SK-N-SH treated with all-trans-retinoic acid at 6 μM for 48 hours (cell line): ENCODE measurements at regions not wholly inside any gene's neighbourhood (a gene's known extent, or its start where the extent isn't known, plus 50 kb on each side); places are given as distances from the start of the nearest gene placed in this dataset.
"Not testable (repeated sequence)": the region's sequence is repeated elsewhere in the genome, so short reads cannot be mapped to it uniquely, and the experiment has no call there.

Experiments
- ATAC-seq: fragments of 200-7000 bp; cut with Tn5 transposase; 3 replicates; pipeline ENCODE4 v1.9.1; 2020; ENCODE audit warnings: mild to moderate bottlenecking, moderate library complexity
- ARNTL ChIP-seq: fragments of 450-650 bp; formaldehyde crosslinking; IDR thresholded peaks from 2 replicates; pipeline ENCODE4 v1.5.0; 2020; ENCODE audit warnings: low read depth, mild to moderate bottlenecking, moderate library complexity, borderline replicate concordance
- BACH2 ChIP-seq: fragments of 250-450 bp; sonication (Bioruptor Pico); IDR thresholded peaks from 2 replicates; pipeline ENCODE4 v1.9.0; 2021; ENCODE audit warnings: mild to moderate bottlenecking, borderline replicate concordance
- CSDC2 ChIP-seq: fragments of 250-450 bp; sonication (Bioruptor Pico); IDR thresholded peaks from 2 replicates; pipeline ENCODE4 v1.5.0; 2020; ENCODE audit warnings: mild to moderate bottlenecking, moderate library complexity
- CSRNP3 ChIP-seq: fragments of 250-450 bp; sonication (Bioruptor Pico); IDR thresholded peaks from 2 replicates; pipeline ENCODE4 v1.5.1; 2021; ENCODE audit warnings: mild to moderate bottlenecking, moderate library complexity
- ESRRG ChIP-seq: fragments of 250-450 bp; sonication (Bioruptor Pico); IDR thresholded peaks from 2 replicates; pipeline ENCODE4 v1.6.1; 2021; ENCODE audit warnings: mild to moderate bottlenecking
- GLIS3 ChIP-seq: fragments of 250-450 bp; sonication (Bioruptor Pico); IDR thresholded peaks from 2 replicates; pipeline ENCODE4 v1.5.0; 2020; ENCODE audit warnings: mild to moderate bottlenecking, moderate library complexity
- ISL1 ChIP-seq: fragments of 250-450 bp; sonication (Bioruptor Pico); IDR thresholded peaks from 2 replicates; pipeline ENCODE4 v2.1.2; 2022; ENCODE audit warnings: mild to moderate bottlenecking, moderate library complexity
- OSR1 ChIP-seq: fragments of 250-450 bp; sonication (Bioruptor Pico); IDR thresholded peaks from 2 replicates; pipeline ENCODE4 v1.8.0; 2022; ENCODE audit warnings: moderate library complexity, mild to moderate bottlenecking, inconsistent platforms
- PPARA ChIP-seq: fragments of 250-450 bp; sonication (Bioruptor Pico); IDR thresholded peaks from 2 replicates; pipeline ENCODE4 v1.5.0; 2020; ENCODE audit warnings: mild to moderate bottlenecking, borderline replicate concordance
- RARB ChIP-seq: fragments of 250-450 bp; sonication (Bioruptor Pico); IDR thresholded peaks from 2 replicates; pipeline ENCODE4 v1.8.0; 2021; ENCODE audit warnings: mild to moderate bottlenecking, moderate library complexity
- SNAI2 ChIP-seq: fragments of 250-450 bp; sonication (Bioruptor Pico); IDR thresholded peaks from 2 replicates; pipeline ENCODE4 v1.5.0; 2020; ENCODE audit warnings: mild to moderate bottlenecking, moderate library complexity
- TCF4 ChIP-seq: fragments of 250-450 bp; sonication (Bioruptor Pico); IDR thresholded peaks from 2 replicates; pipeline ENCODE4 v1.8.0; 2021; ENCODE audit warnings: mild to moderate bottlenecking, moderate library complexity, borderline replicate concordance
- TOX ChIP-seq: fragments of 250-450 bp; sonication (Bioruptor Pico); IDR thresholded peaks from 2 replicates; pipeline ENCODE4 v1.8.0; 2021; ENCODE audit warnings: mild to moderate bottlenecking, moderate library complexity, borderline replicate concordance
- TSHZ2 ChIP-seq: fragments of 250-450 bp; sonication (Bioruptor Pico); IDR thresholded peaks from 2 replicates; pipeline ENCODE4 v1.5.0; 2020; ENCODE audit warnings: mild to moderate bottlenecking, moderate library complexity
- ZC3H10 ChIP-seq: fragments of 250-450 bp; sonication (Bioruptor Pico); IDR thresholded peaks from 2 replicates; pipeline ENCODE4 v1.5.1; 2021; ENCODE audit warnings: mild to moderate bottlenecking, moderate library complexity
- ZFP3 ChIP-seq: fragments of 250-450 bp; sonication (Bioruptor Pico); IDR thresholded peaks from 2 replicates; pipeline ENCODE4 v1.5.0; 2020; ENCODE audit warnings: mild to moderate bottlenecking, moderate library complexity
- ZFP30 ChIP-seq: fragments of 450-650 bp; formaldehyde crosslinking; IDR thresholded peaks from 2 replicates; pipeline ENCODE4 v1.5.0; 2022; ENCODE audit warnings: mild to moderate bottlenecking, moderate library complexity
- ZNF565 ChIP-seq: fragments of 450-650 bp; formaldehyde crosslinking; conservative IDR thresholded peaks from 2 replicates; pipeline ENCODE4 v1.5.0; 2020; ENCODE audit warnings: low read depth, mild to moderate bottlenecking, moderate library complexity
- ZNF70 ChIP-seq: fragments of 450-650 bp; formaldehyde crosslinking; IDR thresholded peaks from 2 replicates; pipeline ENCODE4 v1.5.0; 2020; ENCODE audit warnings: mild to moderate bottlenecking, moderate library complexity
- ZNF8 ChIP-seq: fragments of 450-650 bp; formaldehyde crosslinking; IDR thresholded peaks from 2 replicates; pipeline ENCODE4 v1.5.0; 2020; ENCODE audit warnings: mild to moderate bottlenecking, moderate library complexity
- TF ChIP-seq, protein P1 (sequence below): fragments of 250-450 bp; sonication (Bioruptor Pico); IDR thresholded peaks from 2 replicates; pipeline ENCODE4 v1.5.1; 2020; ENCODE audit warnings: low read depth, mild to moderate bottlenecking, moderate library complexity
- TF ChIP-seq, protein P2 (sequence below): fragments of 250-450 bp; sonication (Bioruptor Pico); IDR thresholded peaks from 2 replicates; pipeline ENCODE4 v1.8.0; 2021; ENCODE audit warnings: low read depth, mild to moderate bottlenecking, moderate library complexity, borderline replicate concordance
- TF ChIP-seq, protein P3 (sequence below): fragments of 250-450 bp; sonication (Bioruptor Pico); IDR thresholded peaks from 2 replicates; pipeline ENCODE4 v1.8.0; 2020; ENCODE audit warnings: mild to moderate bottlenecking, moderate library complexity, borderline replicate concordance

DNA sequence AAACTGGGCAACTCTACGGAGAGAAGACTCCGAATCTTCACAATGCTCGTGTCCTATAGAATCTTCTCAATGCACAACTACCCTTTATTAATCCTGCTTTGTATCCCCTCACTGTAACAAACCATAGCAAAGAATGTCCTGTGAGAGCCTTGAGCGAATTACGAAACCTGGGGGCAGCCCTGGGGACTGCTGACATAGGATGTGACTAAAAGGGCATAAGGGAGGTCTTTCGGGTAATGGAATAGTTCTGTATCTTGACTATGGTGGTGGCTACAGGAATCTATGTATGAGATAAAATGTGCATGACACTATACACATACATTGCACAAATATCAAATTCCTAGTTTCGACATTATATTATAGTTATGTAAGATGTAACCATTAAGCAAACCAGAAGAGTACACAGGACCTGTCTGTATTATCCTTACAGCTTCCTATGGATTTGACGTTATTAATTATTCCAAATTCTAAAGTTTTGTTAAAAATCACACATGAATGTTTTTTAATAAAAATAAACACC is 162.5 kb upstream of the KCTD7 start:
- ATAC-seq, result no peak
- TF ChIP-seq TOX (CRISPR knock-in tag), result no peak
- TF ChIP-seq ZFP3 (CRISPR knock-in tag), result no peak
- no peak for TF ChIP-seq TCF4 (CRISPR knock-in tag)
- TF ChIP-seq BACH2 (CRISPR knock-in tag), result no peak
- TF ChIP-seq CSDC2 (CRISPR knock-in tag), result no peak
- no peak for TF ChIP-seq ZNF565
- no peak for TF ChIP-seq ISL1 (CRISPR knock-in tag)
- no peak for TF ChIP-seq PPARA (CRISPR knock-in tag)
- TF ChIP-seq, protein P1, sequence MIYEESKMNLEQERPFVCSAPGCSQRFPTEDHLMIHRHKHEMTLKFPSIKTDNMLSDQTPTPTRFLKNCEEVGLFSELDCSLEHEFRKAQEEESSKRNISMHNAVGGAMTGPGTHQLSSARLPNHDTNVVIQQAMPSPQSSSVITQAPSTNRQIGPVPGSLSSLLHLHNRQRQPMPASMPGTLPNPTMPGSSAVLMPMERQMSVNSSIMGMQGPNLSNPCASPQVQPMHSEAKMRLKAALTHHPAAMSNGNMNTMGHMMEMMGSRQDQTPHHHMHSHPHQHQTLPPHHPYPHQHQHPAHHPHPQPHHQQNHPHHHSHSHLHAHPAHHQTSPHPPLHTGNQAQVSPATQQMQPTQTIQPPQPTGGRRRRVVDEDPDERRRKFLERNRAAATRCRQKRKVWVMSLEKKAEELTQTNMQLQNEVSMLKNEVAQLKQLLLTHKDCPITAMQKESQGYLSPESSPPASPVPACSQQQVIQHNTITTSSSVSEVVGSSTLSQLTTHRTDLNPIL (CRISPR knock-in tag), result no peak
- TF ChIP-seq SNAI2 (CRISPR knock-in tag), result no peak

GRCh38 chr7:66467887-66468286 is 160.8 kb upstream of the KCTD7 start:
- TF ChIP-seq ESRRG (CRISPR knock-in tag) (no peak), ZNF565 (no peak), ZFP3 (CRISPR knock-in tag) (no peak), ARNTL (CRISPR knock-in tag) (no peak), TOX (CRISPR knock-in tag) (no peak), ZNF8 (CRISPR knock-in tag) (no peak), ZC3H10 (CRISPR knock-in tag) (no peak), SNAI2 (CRISPR knock-in tag) (no peak), OSR1 (no peak), RARB (CRISPR knock-in tag) (no peak), CSRNP3 (CRISPR knock-in tag) (no peak)
- TF ChIP-seq, protein P1 (CRISPR knock-in tag), result no peak
- no peak for ATAC-seq

- ATAC-seq, result not testable (repeated sequence)
Observed at GRCh38 chr7:66473064-66473463, 155.6 kb upstream of the KCTD7 start.

DNA sequence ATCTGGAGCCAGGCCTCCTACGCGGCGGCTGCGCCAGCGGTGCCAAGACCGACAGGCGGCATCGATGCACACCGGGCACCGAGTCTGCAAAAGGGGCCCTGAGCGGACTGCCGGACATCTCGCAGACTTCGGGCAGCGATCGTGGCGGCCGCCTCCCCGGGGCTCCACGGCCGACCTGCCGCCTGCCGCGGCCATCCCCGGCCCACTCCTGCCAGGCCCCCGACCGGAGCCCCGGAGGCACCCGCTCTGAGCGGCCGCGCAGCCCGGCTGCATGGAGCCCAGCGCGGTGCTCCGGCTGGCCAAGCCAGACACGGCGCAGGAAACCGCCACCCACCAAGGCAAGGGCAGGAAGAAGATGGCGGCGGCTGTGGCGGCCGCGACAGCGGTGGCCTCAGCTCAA is 154.2 kb upstream of the KCTD7 start:
- ATAC-seq, result no peak
- TF ChIP-seq CSRNP3 (CRISPR knock-in tag), result no peak
- no peak for TF ChIP-seq TOX (CRISPR knock-in tag)
- TF ChIP-seq ZC3H10 (CRISPR knock-in tag), result no peak
- TF ChIP-seq TSHZ2 (CRISPR knock-in tag), result no peak
- no peak for TF ChIP-seq ARNTL (CRISPR knock-in tag)
- no peak for TF ChIP-seq TCF4 (CRISPR knock-in tag)
- no peak for TF ChIP-seq BACH2 (CRISPR knock-in tag)
- no peak for TF ChIP-seq RARB (CRISPR knock-in tag)
- no peak for TF ChIP-seq ISL1 (CRISPR knock-in tag)
- TF ChIP-seq ZNF8 (CRISPR knock-in tag), result no peak
- no peak for TF ChIP-seq ZNF565
- TF ChIP-seq, protein P2, sequence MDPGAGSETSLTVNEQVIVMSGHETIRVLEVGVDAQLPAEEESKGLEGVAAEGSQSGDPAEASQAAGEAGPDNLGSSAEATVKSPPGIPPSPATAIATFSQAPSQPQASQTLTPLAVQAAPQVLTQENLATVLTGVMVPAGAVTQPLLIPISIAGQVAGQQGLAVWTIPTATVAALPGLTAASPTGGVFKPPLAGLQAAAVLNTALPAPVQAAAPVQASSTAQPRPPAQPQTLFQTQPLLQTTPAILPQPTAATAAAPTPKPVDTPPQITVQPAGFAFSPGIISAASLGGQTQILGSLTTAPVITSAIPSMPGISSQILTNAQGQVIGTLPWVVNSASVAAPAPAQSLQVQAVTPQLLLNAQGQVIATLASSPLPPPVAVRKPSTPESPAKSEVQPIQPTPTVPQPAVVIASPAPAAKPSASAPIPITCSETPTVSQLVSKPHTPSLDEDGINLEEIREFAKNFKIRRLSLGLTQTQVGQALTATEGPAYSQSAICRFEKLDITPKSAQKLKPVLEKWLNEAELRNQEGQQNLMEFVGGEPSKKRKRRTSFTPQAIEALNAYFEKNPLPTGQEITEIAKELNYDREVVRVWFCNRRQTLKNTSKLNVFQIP (CRISPR knock-in tag), result no peak
- TF ChIP-seq ZFP30 (CRISPR knock-in tag), result no peak
- no peak for TF ChIP-seq OSR1
- TF ChIP-seq CSDC2 (CRISPR knock-in tag), result no peak
- no peak for TF ChIP-seq ESRRG (CRISPR knock-in tag)
- TF ChIP-seq, protein P3, sequence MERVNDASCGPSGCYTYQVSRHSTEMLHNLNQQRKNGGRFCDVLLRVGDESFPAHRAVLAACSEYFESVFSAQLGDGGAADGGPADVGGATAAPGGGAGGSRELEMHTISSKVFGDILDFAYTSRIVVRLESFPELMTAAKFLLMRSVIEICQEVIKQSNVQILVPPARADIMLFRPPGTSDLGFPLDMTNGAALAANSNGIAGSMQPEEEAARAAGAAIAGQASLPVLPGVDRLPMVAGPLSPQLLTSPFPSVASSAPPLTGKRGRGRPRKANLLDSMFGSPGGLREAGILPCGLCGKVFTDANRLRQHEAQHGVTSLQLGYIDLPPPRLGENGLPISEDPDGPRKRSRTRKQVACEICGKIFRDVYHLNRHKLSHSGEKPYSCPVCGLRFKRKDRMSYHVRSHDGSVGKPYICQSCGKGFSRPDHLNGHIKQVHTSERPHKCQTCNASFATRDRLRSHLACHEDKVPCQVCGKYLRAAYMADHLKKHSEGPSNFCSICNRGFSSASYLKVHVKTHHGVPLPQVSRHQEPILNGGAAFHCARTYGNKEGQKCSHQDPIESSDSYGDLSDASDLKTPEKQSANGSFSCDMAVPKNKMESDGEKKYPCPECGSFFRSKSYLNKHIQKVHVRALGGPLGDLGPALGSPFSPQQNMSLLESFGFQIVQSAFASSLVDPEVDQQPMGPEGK (CRISPR knock-in tag), result no peak
- TF ChIP-seq ZNF70 (CRISPR knock-in tag), result no peak
- no peak for TF ChIP-seq GLIS3

GRCh38 chr7:66476056-66476455 is 152.6 kb upstream of the KCTD7 start:
- ATAC-seq, result not testable (repeated sequence)
